ENCODE measurements at regions not wholly inside any gene's neighbourhood (a gene's known extent, or its start where the extent isn't known, plus 50 kb on each side); places are given as distances from the start of the nearest gene placed in this dataset.

DNA sequence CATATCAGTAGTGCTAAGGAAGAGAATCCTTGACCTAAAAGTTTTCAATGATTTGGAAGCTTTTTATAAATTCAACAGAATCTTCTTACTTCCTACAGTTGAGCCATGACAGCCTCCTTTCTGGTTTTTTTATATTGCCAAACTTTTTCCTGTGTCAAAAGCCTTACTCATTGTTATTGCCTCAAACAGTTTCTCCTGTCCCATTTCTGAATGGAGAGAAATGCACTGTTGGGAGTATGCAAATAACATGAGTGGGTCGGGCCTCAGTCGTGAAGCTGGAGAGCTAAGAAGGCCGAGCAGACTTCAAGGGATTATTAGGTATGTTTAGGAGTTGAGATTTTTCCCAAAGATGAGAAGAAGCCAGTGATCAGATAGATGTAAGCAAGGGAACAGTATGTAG lies 766.4 kb upstream of the KLHL1 start:
- no peak for DNase-seq

DNA sequence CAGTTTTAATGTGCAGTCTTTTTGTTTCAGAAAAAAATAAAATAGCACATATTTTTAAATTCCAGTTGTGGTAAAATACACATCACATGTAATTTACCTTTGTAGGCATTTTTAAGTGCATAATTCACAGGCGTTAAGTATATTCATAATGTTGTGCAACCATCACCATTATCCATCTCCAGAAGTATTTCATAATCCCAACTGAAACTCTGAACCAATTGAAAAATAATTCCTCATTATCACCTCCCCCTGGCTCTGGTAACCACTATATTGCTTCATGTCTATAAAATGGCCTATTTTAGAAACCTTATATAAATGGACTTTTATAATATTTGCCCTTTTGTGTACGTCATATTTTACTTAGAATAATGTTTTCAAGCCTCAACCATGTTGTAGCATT lies 756.5 kb upstream of the KLHL1 start:
- no peak for DNase-seq

DNA sequence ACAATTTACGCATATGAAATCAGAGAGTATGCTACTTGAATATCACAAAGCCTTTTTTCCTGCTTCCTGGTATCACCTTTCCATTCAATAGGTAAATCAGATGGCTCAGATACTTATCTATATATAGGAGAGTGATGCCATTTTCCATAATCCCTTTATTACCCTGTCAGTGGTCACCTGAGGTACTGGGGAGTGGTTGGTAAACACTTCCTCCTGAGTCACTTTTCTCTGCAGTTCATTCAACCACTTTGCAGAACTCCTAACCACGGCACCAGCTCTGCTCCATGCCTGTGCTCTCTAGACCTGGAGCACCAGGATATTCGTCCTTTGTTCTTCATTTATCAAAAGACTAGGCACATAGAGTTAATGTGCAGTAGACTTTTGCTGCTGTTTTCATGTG lies 748.5 kb upstream of the KLHL1 start:
- no peak for DNase-seq

DNA sequence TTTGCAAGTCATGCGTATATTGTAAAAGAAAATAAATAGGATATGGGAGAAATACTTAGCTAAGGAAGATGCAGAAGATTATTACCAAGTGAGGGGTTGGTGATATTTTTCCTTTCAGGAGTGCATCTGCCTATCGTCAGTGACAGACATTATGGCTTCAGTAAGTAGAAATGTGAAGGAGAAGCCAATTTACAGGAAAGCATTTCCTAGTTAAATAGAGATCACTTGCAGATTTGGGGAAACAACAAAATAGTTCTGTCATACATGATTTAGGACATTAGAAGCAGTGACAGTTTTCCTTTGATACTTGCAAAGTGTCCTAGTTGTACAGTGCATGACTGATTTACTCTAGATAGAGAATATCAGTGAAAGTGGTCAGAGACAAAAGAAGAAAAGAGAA lies 747.8 kb upstream of the KLHL1 start:
- no peak for DNase-seq

DNA sequence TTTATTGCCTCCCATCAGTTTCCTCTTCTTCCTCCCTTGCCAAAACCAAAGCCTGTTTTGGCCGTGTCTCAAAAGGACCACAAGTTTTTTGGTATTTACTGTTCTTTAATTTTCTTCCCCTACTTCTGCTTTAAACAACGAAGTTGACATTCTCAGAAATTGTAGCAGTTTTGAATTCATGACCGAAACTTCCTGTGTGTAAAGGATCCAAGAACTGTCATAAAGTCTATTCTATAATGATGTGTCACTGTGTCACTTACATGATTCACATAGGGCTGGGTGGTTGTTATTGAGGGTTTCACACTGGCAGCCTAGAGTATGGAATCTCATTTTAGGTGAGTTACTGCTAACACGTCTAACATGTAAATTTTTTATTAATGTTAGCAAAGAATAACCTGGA lies 741.0 kb upstream of the KLHL1 start:
- DNase-seq: no peak

DNA sequence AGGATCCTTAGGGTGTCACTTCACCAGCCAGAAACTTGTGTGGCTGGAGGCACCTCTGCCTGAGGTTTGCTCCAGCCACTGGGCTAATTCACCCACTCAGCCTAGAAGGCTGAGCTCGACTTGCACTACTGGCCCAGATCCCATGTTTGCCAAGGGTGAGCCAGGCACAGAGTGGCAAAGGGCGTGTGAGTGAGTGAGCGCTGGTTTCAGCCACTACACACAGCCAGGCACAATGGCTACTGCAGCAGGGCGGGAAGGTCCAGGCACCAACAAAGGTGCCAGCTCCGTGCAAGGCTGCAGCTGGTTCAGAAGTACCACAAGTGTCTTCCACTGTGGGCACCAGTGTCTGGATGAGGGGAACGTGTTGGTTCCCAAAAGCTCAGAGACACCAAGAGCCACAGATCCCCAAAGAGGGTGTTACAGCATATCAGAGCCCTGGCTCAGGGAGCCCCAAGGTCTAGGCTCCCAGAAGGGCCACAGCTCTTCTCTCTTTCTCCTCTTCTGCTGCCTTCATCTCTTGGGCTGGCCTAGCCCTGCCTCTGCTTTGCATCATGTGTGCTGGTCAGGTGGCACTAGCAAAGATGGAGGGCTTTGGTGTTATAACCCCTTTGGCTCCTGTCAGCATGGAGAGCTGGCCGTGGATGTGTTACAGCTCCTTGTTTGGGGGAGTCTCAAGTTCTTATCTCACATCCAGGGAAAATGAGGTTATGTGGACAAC lies 736.3 kb upstream of the KLHL1 start:
- DNase-seq: no peak

DNA sequence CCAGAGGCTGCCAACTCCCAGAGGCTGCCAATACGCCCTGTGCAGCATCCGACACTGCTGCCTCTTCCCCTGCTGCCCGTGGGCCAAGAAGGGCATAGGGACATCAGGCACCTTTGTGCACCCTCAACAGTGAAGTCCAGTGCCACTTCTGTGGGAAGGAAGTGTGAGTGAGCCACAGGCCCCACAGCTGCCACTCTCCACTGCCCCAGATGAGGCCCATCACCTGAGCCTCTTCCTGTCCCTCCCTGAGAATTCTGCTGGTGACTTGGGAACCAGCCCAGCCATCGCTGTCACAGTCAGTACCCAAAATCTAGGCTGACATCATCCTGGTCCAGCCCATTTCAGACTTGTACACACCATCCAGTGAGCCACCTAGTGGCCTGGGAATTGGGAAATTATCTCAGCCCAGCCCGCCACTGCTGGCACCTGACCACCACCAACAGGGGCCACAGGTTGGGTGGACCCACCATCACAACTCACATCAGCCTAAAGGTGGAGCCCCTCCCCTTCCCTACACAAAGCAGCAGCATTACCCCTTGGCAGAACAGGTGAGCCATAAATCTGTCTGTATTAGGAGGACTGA lies 733.9 kb upstream of the KLHL1 start:
- no peak for DNase-seq

DNA sequence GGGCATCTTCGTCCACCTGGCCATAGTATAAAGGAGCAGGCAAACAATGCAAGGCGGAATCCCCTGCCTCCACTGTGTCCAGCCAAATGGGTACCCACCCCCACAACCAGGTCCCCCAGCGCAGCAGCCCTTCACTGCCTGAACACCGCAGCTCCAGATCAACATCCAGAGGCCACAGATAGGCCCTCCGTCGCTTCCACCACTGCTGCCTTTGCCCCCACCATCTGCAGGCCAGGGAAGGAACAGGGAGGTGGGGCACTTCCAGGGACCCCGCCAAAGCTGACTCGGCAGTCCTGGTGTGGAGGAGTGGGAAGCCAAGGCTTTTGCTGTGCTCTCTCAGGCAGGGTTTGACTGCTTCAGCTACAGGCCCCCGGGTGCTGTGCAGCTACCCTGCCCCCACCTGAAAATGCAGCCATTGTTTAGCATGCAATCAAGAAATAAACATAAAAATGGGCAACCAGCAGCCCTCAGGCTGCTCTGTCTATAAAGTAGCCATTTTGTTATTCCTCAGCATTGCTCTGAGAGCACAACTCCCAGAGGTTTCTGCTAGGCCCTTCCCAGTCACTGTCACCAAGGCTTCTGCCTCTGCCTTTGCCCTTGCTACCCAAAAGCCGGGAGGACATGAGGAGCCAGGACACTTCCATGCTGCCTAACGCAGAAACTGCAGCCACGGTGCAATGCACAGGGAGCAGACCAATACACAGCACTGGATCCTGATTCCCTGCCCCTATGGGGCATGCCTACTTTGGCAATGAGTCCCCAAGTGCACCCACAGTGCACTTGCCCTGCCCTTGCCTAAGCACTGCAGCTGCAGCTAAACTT lies 733.2 kb upstream of the KLHL1 start:
- no peak for DNase-seq

DNA sequence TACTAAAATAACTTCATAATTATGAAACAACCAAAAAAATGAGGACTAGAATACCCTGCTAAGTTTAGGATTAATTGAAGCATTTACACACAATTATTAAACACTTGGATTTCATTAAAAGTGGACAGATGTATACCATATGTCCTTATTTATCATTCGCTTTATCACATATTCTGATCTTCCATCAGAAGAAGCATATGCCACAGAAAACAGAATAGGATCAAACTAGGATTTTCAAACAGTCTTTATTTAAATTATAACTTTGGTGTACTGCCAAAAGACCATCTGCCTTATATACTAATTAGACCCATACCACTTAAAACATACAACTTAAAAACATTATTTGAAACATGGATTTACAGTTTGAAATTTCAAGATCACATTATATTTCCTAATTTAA lies 727.1 kb upstream of the KLHL1 start:
- no peak for DNase-seq

DNA sequence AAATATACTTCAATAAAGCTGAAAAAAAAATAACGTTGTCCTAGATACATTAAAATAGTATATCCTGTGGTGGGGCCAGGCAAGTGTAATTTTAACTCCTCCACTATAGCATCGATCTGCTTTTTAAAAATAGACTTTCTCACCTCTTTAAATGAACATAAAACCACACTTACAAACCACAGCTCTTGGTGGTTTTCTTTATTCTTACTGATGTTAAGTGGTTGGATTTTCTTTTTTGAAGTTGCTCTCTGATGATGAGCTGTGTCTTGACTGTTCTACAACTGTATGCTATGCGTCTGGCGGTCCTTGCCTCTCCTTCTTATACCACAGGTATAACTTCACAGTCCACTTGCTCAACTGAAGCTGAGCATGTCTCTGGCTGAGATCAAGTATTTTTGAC lies 721.5 kb upstream of the KLHL1 start:
- no peak for DNase-seq

DNA sequence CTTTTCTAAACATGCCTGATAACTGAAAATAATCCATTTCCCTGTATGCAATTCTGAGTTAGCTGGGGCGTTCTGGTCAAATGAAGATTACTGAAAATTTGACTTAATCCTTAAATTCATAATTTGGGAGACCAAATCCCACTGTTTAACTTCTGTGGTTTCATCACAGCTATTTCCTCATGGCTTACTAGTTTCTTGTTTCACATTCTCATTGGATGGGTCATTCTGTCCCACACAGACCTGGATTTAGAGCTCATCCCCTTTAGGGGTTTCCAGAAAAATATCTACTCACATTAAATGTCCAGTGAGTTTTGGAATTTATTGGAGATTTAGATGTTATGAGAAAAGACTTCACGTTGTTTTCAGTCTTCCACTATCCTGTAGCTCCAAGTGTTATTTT lies 709.3 kb upstream of the KLHL1 start:
- no peak for DNase-seq

DNA sequence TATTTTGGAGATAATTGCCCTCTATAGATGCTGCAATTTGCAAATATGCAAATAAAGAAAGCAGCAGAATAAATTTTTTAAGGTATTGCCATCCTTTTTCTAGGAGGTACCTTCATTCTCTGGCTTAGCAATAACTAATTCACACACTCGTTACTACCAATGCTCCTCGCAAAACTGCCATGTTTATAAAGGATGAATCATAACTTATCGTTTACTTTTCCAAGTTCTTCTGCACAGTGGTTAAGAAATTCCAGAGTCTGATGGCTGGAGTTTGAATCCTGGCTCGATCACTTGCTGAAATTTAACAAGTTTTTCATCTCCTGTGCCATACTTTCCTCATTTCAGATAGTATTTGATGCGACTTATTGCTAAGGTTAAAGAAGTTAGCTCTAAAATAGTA lies 708.6 kb upstream of the KLHL1 start:
- no peak for DNase-seq

DNA sequence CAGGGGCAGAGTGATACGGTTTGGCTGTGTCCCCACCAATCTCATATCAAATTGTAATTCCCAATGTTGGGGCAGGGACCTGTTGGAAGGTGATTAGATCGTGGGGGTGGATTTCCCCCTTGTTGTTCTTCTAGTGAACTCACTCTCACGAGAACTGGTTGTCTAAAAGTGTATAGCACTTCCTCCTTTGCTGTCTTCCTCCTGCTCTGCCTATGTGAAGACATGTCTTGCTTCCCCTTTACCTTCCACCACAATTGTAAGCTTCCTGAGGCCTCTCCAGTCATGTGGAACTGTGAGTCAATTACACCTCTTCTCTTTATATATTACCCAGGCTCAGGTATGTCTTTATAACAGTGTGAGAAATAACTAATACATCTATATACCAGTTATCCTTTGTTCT lies 706.4 kb upstream of the KLHL1 start:
- DNase-seq: no peak

DNA sequence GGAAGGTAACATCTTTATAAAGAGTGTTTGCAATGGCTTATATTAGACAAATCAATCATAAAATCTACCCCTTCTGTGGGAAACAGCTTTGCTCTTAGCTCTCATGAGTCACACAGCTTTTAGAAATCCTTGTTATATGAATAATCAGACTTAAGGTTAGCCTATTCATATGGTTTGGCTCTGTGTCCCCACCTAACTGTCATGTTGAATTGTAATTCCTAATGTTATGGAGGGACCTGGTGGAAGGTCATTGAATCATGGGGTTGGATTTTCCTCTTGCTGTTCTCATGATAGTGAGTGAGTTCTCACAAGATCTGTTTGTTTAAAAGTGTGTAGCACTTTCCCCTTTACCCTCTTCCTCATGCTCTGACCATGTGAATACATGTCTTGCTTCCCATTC lies 704.2 kb upstream of the KLHL1 start:
- no peak for DNase-seq

DNA sequence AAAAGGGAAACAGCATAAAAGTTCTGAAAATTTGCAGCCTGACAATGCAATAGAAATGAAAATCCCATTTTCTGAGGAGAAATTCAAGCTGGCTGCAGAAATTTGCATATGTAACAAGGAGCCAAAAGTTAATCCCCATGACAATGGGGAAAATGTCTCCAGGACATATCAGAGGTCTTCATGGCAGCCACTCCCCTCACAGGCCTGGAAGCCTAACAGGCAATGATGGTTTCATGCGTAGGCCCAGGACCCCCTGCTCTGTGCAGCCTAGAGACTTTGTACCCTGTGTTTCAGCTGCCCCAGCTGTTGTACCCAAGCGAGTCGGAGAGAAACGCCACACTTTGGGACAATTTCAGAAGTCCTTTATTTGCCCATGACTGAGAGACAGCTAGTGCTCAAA lies 701.3 kb upstream of the KLHL1 start:
- no peak for DNase-seq

DNA sequence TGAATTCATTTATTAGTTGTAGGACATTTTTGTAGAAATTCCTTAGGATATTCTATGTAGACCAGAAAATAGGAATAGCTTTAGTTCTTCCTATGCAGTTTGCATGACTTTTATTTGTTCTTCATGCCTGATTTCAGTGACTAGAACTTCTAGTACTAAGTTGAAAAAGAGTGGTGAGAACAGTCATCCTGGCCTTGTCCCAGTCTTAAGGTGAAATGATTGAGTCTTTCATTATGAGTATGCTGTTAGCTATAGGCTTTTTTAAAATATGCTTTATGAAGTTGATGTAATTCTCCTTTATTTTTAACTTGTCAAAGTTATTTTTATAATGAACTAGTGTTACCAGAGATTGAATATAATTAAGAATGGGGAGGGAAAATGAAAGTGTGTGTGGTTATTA lies 690.1 kb upstream of the KLHL1 start:
- DNase-seq: no peak

DNA sequence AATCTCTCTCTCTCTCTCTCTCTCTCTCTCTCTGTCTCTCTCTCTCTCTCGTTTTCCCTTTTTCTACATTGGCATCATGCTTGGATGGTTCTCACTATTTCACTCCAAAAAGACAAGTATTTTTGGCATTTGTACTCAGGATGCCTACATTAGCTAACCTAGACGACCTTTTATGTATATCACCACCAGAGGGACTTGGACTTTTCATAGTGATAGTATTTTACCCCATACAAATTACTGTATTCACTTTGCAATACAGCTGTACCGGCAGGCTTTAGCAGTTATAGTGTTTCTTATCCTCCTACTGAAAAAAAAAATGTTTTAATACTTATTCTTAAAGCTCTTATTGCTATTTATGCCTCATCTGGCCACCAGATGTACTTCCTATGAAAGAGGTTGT lies 687.2 kb upstream of the KLHL1 start:
- no peak for DNase-seq

DNA sequence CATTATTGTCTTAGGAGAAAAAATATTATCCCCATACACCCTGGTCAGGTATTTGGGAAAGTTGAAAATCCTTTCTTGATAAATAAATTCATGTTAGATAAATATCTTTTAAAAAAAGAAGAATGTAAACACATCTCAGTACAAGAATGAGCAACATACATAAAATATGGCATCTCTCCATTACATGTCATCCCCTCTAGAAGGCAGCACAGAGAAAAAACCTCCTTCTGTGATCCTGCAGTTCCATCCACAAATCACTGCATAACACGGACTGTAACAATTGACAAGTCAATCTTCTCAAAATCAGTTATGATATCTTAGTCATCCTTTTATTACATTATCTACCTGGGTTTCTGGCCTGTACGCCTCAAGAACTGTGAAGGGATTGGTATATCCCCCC lies 683.9 kb upstream of the KLHL1 start:
- no peak for DNase-seq

DNA sequence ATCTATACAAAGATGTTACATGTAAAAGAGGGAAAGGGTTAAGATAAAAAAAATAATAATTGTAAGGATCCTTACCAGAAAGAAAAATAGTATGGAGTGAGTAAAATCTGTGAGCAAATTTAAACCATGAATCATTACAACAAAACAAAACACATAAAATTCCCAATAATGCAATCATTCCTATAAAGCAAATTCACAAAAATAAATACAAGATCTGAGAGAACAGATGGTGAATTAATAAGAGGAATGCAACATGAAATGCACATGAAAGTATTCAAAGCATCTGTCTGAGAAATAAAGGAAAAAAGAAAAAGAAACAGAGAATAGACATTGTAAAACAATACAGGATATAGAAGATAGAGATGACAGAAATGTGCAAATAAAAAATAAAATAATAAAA lies 681.5 kb upstream of the KLHL1 start:
- no peak for DNase-seq

DNA sequence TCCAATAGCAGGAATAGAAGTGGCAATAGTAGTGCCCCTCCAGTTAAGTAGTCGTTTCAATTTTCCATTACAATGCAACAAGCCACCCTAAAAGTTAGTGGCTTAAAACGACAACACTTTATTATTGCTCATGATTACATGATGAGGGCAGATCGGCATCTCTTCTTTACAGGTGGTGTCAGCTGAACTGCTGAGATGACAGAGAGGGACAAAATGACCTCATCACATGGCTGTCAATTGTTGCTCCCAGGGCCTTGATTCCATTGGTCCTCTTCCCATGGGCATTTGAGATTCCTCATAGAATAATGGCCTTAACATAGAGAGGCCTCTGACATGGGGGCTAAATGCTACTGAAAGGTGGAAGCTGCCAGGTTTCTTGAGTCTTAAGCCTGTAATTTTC lies 679.8 kb upstream of the KLHL1 start:
- DNase-seq: no peak

DNA sequence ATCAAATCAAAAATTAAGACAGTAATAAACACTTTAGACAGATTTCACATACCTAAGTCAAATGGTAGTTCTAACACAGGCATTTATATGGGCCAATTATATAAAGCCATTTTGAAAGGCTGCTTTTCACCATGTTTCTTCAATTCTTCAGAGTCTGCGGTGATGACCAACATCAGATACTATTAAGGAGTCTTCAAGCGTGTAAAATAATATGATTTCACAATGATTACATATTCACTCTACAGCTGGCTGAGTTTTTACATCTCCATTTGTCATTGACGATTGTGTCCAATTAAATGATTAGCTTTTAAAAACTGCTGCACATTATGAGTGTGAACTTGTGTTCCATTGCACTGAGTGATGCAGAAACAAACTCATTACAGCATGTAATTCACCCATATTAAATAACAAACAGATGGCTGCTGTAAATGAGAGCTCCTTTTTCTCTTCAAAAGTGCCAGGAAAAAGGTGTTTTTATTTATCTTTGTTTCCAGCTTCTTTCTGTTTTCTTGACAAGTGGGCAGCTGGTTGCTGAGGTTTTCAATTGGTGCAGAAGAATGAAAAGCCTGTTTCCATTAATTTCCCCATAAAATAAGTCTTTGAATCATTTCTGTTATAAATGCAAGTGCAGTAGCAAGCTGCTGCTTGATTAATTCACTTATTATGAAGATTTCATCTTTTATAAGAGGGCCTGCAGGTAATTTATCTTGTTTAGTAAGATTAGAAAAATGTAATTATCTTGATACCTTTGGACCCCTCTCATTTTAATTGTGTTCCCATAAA lies 676.1 kb upstream of the KLHL1 start:
- DNase-seq: no peak

DNA sequence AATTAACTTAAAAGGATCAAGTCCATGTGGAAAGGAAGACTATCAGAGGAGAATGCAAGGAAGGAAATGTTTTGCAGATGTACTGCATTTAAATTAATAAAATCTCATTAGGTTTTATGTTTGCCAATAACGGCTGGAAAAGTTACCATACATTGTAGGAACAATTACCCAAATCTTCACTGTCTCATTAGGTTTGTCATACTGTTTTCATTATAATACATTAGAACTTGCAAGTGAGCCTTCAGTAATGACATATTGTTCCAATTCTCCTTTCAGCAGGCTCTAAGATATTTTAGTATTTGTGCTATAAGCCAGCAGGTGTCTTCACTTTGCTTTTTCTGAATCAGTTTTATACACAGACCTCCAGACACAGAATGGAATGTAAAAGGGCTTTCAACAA lies 661.6 kb upstream of the KLHL1 start:
- DNase-seq: no peak

DNA sequence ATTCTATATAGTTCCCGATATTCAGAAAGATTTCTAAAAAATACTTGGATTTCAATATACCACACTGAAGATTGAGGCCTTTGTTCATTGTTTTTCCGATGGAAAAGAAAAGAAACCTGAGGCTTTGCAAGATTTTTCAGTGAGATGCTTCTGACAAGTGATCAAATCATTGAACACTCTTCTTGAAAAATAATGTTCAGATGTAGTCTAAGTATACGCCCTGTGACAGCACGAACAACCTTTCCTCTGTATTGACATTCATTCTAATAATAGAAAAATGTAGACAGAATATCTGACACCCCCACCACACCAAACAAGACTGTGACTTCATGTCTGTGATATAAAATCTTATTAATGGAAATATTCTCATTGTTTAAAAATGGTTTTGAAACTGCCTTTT lies 650.7 kb upstream of the KLHL1 start:
- DNase-seq: no peak

DNA sequence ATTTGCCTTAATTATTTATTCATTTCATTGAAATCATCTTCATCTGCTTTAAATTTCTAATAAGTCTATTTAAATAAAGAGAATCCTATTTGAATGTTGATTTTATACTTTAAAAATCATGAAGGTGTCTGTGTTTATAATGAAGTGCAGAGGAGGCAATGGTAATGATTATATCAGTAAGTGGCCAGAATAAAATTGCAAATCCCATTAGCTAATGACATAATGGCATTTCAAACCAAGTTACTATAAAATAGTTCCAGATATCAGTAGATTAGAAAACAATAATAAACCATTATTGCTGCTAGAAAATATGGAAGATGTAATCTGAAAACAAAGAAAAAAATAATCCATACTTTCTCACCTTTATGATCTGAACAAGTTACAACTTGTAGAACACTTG lies 647.8 kb upstream of the KLHL1 start:
- DNase-seq: no peak

All from CD4-positive, alpha-beta T cell treated with Interleukin-1 beta for 1 hour (primary cell).